BLaER1 treated with 17β-estradiol and CSF1 and Interleukin-3, amounts not matched to agents 10 nM and 100 nM (cell line): ENCODE measurements at regions not wholly inside any gene's neighbourhood (a gene's known extent, or its start where the extent isn't known, plus 50 kb on each side); places are given as distances from the start of the nearest gene placed in this dataset.

Experiments used
- H3K27ac ChIP-seq, 11 experiments: shearing (Covaris generic); formaldehyde crosslinking; 2 replicates each; pipeline ENCODE4 v1.8.1; 2022
- H3K27me3 ChIP-seq, 11 experiments: shearing (Covaris generic); formaldehyde crosslinking; 2 replicates each; pipeline ENCODE4 v1.8.1; 2022
- H3K36me3 ChIP-seq, 11 experiments: shearing (Covaris generic); formaldehyde crosslinking; 2 replicates each; pipeline ENCODE4 v1.8.1; 2022
- H3K4me1 ChIP-seq, 10 experiments: shearing (Covaris generic); formaldehyde crosslinking; 2 replicates each; pipeline ENCODE4 v1.8.1; 2022
- H3K4me2 ChIP-seq, 11 experiments: shearing (Covaris generic); formaldehyde crosslinking; 2 replicates each; pipeline ENCODE4 v1.8.1; 2022
- H3K4me3 ChIP-seq, 10 experiments: shearing (Covaris generic); formaldehyde crosslinking; 2 replicates each; pipeline ENCODE4 v1.8.1; 2022
- H3K9ac ChIP-seq, 11 experiments: shearing (Covaris generic); formaldehyde crosslinking; 2 replicates each; pipeline ENCODE4 v1.8.1; 2022
- H3K9me3 ChIP-seq, 11 experiments: shearing (Covaris generic); formaldehyde crosslinking; replicated peaks in 1 of 11; 2 replicates each; pipeline ENCODE4 v1.8.1; 2022
- H4K20me1 ChIP-seq, 11 experiments: shearing (Covaris generic); formaldehyde crosslinking; 2 replicates each; pipeline ENCODE4 v1.8.1; 2022
- Cebpa-rat ChIP-seq, 11 experiments: shearing (Covaris generic); IDR thresholded peaks; 2 replicates each; pipeline ENCODE4 v1.8.1; 2022

- Histone ChIP-seq H3K36me3 (no peaks in the 10 kb centered on the region), H3K4me3 (no peak overlapping the region), H3K9ac (no peak overlapping the region), H3K9me3 (peaks cover 0 to 16% (median 9%) of the 10 kb centered on the region in 11 experiments; a peak in 14 of 22 replicates), H3K4me2 (peak overlapping the region in 3 of 11 experiments; percentile 63 to 74 (median 64); a peak in 3 of 22 replicates), H3K4me1 (peaks cover 0 to 23% (median 5%) of the 10 kb centered on the region in 10 experiments; a peak in 10 of 20 replicates), H4K20me1 (no peaks in the 10 kb centered on the region), H3K27me3 (no peaks in the 10 kb centered on the region), H3K27ac (peak overlapping the region in 4 of 11 experiments; percentile 41 to 72 (median 59); a peak in 6 of 22 replicates)
- no peak for TF ChIP-seq Cebpa-rat (IDR thresholded peaks at IDR 0.05)
These were observed 102.3 kb upstream of the HMCN1 start for GRCh38 chr1:185631843-185632242.

- H4K20me1 ChIP-seq, result no peaks in the 10 kb centered on the region
- no peaks in the 10 kb centered on the region for H3K9me3 ChIP-seq
- no peak overlapping the region for H3K27ac ChIP-seq
- H3K36me3 ChIP-seq, result no peaks in the 10 kb centered on the region
- H3K4me1 ChIP-seq, result peaks cover 0 to 10% (median 2%) of the 10 kb centered on the region in 10 experiments; a peak in 10 of 20 replicates
- TF ChIP-seq Cebpa-rat (IDR thresholded peaks at IDR 0.05), result no peak
- H3K27me3 ChIP-seq, result no peaks in the 10 kb centered on the region
- H3K9ac ChIP-seq, result no peak overlapping the region
- H3K4me2 ChIP-seq, result no peak overlapping the region
- no peak overlapping the region for H3K4me3 ChIP-seq
These were observed 106.3 kb upstream of the HMCN1 start for GRCh38 chr1:185627761-185628501.

- Histone ChIP-seq H4K20me1 (no peaks in the 10 kb centered on the region), H3K36me3 (no peaks in the 10 kb centered on the region), H3K9ac (no peak overlapping the region), H3K4me1 (peaks cover 0 to 3% (median 0%) of the 10 kb centered on the region in 10 experiments; a peak in 6 of 20 replicates), H3K27me3 (no peaks in the 10 kb centered on the region), H3K9me3 (no peaks in the 10 kb centered on the region), H3K27ac (no peak overlapping the region), H3K4me3 (no peak overlapping the region), H3K4me2 (no peak overlapping the region)
- TF ChIP-seq Cebpa-rat (IDR thresholded peaks at IDR 0.05), result no peak
These were observed 107.0 kb upstream of the HMCN1 start for GRCh38 chr1:185627171-185627570.

- no peak for TF ChIP-seq Cebpa-rat (IDR thresholded peaks at IDR 0.05)
- no peaks in the 10 kb centered on the region for H3K9me3 ChIP-seq
- no peaks in the 10 kb centered on the region for H3K36me3 ChIP-seq
- no peak overlapping the region for H3K9ac ChIP-seq
- H3K27me3 ChIP-seq, result no peaks in the 10 kb centered on the region
- H3K4me2 ChIP-seq, result no peak overlapping the region
- H3K4me1 ChIP-seq, result no peaks in the 10 kb centered on the region
- no peak overlapping the region for H3K27ac ChIP-seq
- H4K20me1 ChIP-seq, result no peaks in the 10 kb centered on the region
- no peak overlapping the region for H3K4me3 ChIP-seq
These were observed 107.8 kb upstream of the HMCN1 start for GRCh38 chr1:185626344-185626743.

GRCh38 chr1:185610954-185611353 lies 123.2 kb upstream of the HMCN1 start:
- no peaks in the 10 kb centered on the region for H3K36me3 ChIP-seq
- TF ChIP-seq Cebpa-rat (IDR thresholded peaks at IDR 0.05), result no peak
- no peaks in the 10 kb centered on the region for H3K27me3 ChIP-seq
- peaks cover 0 to 14% (median 0%) of the 10 kb centered on the region in 10 experiments; a peak in 6 of 20 replicates for H3K4me1 ChIP-seq
- H3K9ac ChIP-seq, result no peak overlapping the region
- H3K27ac ChIP-seq, result no peak overlapping the region
- H3K4me3 ChIP-seq, result no peak overlapping the region
- no peaks in the 10 kb centered on the region for H4K20me1 ChIP-seq
- H3K4me2 ChIP-seq, result no peak overlapping the region
- peaks cover 0 to 21% (median 4%) of the 10 kb centered on the region in 11 experiments; a peak in 7 of 22 replicates for H3K9me3 ChIP-seq

GRCh38 chr1:185608177-185608576 lies 126.0 kb upstream of the HMCN1 start:
- Histone ChIP-seq H4K20me1 (no peaks in the 10 kb centered on the region), H3K4me1 (peaks cover 0 to 31% (median 7%) of the 10 kb centered on the region in 10 experiments; a peak in 16 of 20 replicates), H3K27me3 (no peaks in the 10 kb centered on the region), H3K36me3 (no peaks in the 10 kb centered on the region), H3K4me2 (peak overlapping the region in 3 of 11 experiments; percentile 45 to 77 (median 49); a peak in 4 of 22 replicates), H3K9me3 (peaks cover 0 to 11% (median 0%) of the 10 kb centered on the region in 11 experiments; a peak in 5 of 22 replicates), H3K27ac (peak overlapping the region in 2 of 11 experiments; percentile 45; a peak in 3 of 22 replicates), H3K4me3 (no peak overlapping the region), H3K9ac (no peak overlapping the region)
- TF ChIP-seq Cebpa-rat (IDR thresholded peaks at IDR 0.05), result no peak

GRCh38 chr1:185603158-185603557 lies 131.0 kb upstream of the HMCN1 start:
- H3K4me2 ChIP-seq, result peak overlapping the region in 9 of 11 experiments; percentile 9 to 75 (median 39); a peak in 12 of 22 replicates
- H3K9ac ChIP-seq, result peak overlapping the region in 2 of 11 experiments; percentile 2 to 45; a peak in 1 of 22 replicates
- H4K20me1 ChIP-seq, result no peaks in the 10 kb centered on the region
- H3K4me3 ChIP-seq, result no peak overlapping the region
- H3K36me3 ChIP-seq, result no peaks in the 10 kb centered on the region
- no peak for TF ChIP-seq Cebpa-rat (IDR thresholded peaks at IDR 0.05)
- 0 out of 22 replicates have a peak, but pooled peaks cover 0 to under 1% (median 0%) of the 10 kb centered on the region in 11 experiments for H3K9me3 ChIP-seq
- H3K27me3 ChIP-seq, result no peaks in the 10 kb centered on the region
- H3K27ac ChIP-seq, result peak overlapping the region in 9 of 11 experiments; percentile 32 to 67 (median 63); a peak in 15 of 22 replicates
- peaks cover 0 to 71% (median 12%) of the 10 kb centered on the region in 10 experiments; a peak in 16 of 20 replicates for H3K4me1 ChIP-seq

- TF ChIP-seq Cebpa-rat (IDR thresholded peaks at IDR 0.05), result no peak
- no peak overlapping the region for H3K9ac ChIP-seq
- peaks cover 0 to 68% (median 12%) of the 10 kb centered on the region in 10 experiments; a peak in 16 of 20 replicates for H3K4me1 ChIP-seq
- peak overlapping the region in 3 of 11 experiments; percentile 14 to 47 (median 37); a peak in 3 of 22 replicates for H3K27ac ChIP-seq
- no peaks in the 10 kb centered on the region for H3K27me3 ChIP-seq
- H3K9me3 ChIP-seq, result no peaks in the 10 kb centered on the region
- H3K4me3 ChIP-seq, result no peak overlapping the region
- H4K20me1 ChIP-seq, result no peaks in the 10 kb centered on the region
- peak overlapping the region in 4 of 11 experiments; percentile 3 to 60 (median 32); a peak in 4 of 22 replicates for H3K4me2 ChIP-seq
- no peaks in the 10 kb centered on the region for H3K36me3 ChIP-seq
These were observed 133.0 kb upstream of the HMCN1 start for GRCh38 chr1:185601189-185601588.

- TF ChIP-seq Cebpa-rat (IDR thresholded peaks at IDR 0.05), result no peak
- Histone ChIP-seq H3K4me3 (no peak overlapping the region), H3K27me3 (no peaks in the 10 kb centered on the region), H3K4me1 (peaks cover 0 to 74% (median 12%) of the 10 kb centered on the region in 10 experiments; a peak in 16 of 20 replicates), H3K9me3 (no peaks in the 10 kb centered on the region), H3K27ac (no peak overlapping the region), H3K4me2 (peak overlapping the region in 2 of 11 experiments; percentile 44 to 60; a peak in 2 of 22 replicates), H4K20me1 (no peaks in the 10 kb centered on the region), H3K36me3 (no peaks in the 10 kb centered on the region), H3K9ac (no peak overlapping the region)
These were observed 133.6 kb upstream of the HMCN1 start for GRCh38 chr1:185600641-185601040.
